ENCODE measurements at regions not wholly inside any gene's neighbourhood (a gene's known extent, or its start where the extent isn't known, plus 50 kb on each side); places are given as distances from the start of the nearest gene placed in this dataset.

DNA sequence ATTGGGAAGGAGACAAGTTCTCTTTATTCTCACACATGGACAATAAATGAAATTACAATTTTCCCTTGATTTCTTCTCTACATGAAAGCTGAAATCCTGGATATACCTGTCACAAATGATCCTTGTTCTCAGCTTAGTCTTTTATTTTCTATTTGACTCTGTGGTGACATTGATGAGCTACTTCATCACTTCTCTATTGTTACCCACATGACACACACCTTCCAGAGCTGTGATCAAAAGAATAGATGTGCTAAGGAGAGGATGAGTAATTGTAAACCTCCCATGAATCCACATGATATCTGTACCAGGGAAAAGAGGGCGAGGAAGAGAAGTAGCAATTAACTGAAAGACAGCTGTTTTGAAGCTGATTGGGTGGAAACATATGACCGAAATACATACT is 102.0 kb downstream of the CAVIN4 start:
- Mint-ChIP-seq H3K27ac (no peak overlapping the region), H3K4me3 (no peak overlapping the region), H3K9me3 (no peaks in the 10 kb centered on the region), H3K36me3 (ENCODE audit: low read depth) (no peaks in the 10 kb centered on the region), H3K27me3 (no peaks in the 10 kb centered on the region), H3K4me1 (no peaks in the 10 kb centered on the region)
- no peak for ATAC-seq (replicated peaks)

DNA sequence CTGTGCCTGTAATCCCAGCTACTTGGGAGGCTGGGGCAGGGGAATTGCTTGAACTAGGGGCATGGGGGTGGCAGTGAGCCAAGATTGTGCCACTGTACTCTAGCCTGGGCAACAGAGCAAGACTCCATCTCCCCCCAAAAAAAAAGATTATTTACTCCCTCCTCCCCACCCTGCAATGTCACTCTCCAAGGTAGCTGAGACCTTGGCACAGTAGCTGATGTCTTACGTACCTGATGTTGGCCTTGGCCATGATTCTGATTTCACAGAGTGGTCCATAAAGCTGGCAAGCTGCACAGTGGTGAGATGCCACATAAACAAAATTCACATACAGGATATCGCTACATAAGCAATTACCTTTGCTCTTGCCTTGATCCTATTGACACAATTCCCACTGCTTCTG is 108.5 kb downstream of the CAVIN4 start:
- Mint-ChIP-seq H3K27me3 (peaks cover 16% of the 10 kb centered on the region), H3K4me1 (peaks cover 6% of the 10 kb centered on the region), H3K9me3 (no peaks in the 10 kb centered on the region), H3K27ac (no peak overlapping the region), H3K36me3 (ENCODE audit: low read depth) (no peaks in the 10 kb centered on the region), H3K4me3 (no peak overlapping the region)
- ATAC-seq (replicated peaks) = no peak

DNA sequence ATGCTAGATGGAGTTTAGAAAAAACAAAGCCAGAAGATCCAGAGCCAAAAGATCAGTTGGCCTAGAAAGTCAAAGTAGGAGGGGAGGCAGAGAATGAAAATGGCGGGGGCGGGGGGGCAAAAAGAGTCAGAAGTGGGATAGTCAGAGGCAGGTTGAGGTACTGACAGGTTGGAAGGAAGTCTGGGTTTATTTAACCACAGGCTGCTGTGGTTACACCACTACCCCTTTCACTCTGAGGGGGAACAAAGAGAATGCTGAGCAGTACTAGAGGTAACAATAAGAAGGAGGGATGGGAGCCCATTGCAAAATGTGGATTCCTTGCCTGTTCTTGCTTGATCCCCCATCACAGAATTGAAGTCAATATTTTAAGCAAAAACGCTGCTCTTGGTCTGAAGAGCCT is 111.8 kb downstream of the CAVIN4 start:
- H3K4me3 Mint-ChIP-seq = no peak overlapping the region
- H3K9me3 Mint-ChIP-seq = no peaks in the 10 kb centered on the region
- H3K4me1 Mint-ChIP-seq = peaks cover 6% of the 10 kb centered on the region
- H3K27me3 Mint-ChIP-seq = peaks cover 16% of the 10 kb centered on the region
- no peak overlapping the region for H3K27ac Mint-ChIP-seq
- H3K36me3 Mint-ChIP-seq (ENCODE audit: low read depth) = no peaks in the 10 kb centered on the region
- no peak for ATAC-seq (replicated peaks)

DNA sequence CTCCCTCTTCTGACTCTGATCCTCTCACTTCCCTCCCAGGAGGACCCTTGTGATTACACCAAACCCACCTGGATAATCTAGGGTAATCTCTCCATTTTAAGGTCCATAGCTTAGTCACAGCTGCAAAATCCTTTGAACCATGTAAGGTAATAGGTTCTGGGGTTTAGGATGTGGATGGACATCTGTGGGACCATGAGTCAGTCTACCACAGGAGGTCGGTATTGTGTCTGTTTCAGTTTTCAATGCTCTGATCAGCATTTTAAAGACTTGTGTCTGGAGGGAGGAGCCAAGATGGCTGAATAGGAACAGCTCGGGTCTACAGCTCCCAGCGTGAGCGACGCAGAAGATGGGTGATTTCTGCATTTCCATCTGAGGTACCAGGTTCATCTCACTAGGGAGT is 112.6 kb downstream of the CAVIN4 start:
- peaks cover 6% of the 10 kb centered on the region for H3K4me1 Mint-ChIP-seq
- H3K27me3 Mint-ChIP-seq = peaks cover 16% of the 10 kb centered on the region
- no peaks in the 10 kb centered on the region for H3K36me3 Mint-ChIP-seq (ENCODE audit: low read depth)
- no peak overlapping the region for H3K27ac Mint-ChIP-seq
- no peak overlapping the region for H3K4me3 Mint-ChIP-seq
- no peak for ATAC-seq (replicated peaks)
- H3K9me3 Mint-ChIP-seq = no peaks in the 10 kb centered on the region

DNA sequence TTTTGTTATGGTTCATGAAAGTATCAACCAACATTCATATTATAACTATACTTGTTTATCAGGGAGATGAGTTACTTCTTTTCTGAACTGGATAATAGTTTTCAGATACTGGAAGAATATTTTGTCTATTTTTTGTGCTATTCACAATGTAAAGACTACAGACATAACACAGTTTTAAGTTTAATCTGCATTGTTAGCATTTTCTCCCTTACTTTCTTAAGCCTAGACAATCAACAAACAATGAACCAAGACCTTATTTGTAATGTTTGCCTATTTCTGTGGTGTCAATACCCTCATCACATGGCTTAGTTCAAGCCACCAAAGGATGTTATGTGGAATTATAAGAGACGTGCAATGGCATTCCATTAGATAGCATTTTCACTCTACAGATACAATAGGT is 119.5 kb downstream of the CAVIN4 start:
- H3K4me3 Mint-ChIP-seq = no peak overlapping the region
- no peaks in the 10 kb centered on the region for H3K4me1 Mint-ChIP-seq
- no peak for ATAC-seq (replicated peaks)
- H3K36me3 Mint-ChIP-seq (ENCODE audit: low read depth) = no peaks in the 10 kb centered on the region
- no peak overlapping the region for H3K27ac Mint-ChIP-seq
- H3K27me3 Mint-ChIP-seq = no peaks in the 10 kb centered on the region
- H3K9me3 Mint-ChIP-seq = no peaks in the 10 kb centered on the region

DNA sequence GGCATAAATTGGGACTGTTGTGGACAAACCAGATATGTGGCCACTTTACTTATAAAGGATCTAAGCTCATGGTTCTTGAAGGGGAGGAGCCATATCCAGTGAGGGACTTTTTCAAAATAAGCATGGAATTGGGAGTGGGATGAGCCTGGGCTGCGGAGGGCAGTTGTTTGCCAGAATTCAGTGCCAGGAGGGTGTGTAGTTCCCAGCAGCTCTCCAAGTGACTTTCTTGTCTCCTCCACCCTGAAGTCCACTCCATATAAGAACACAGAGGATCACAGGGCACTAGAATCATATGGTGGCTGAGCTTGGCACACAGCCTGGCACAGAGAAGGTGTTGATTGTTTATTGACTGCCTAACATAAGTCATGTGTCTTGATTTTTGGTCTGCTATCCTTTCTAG is 121.1 kb downstream of the CAVIN4 start:
- Mint-ChIP-seq H3K27ac (no peak overlapping the region), H3K4me3 (no peak overlapping the region), H3K36me3 (ENCODE audit: low read depth) (no peaks in the 10 kb centered on the region), H3K9me3 (no peaks in the 10 kb centered on the region), H3K27me3 (no peaks in the 10 kb centered on the region), H3K4me1 (no peaks in the 10 kb centered on the region)
- ATAC-seq (replicated peaks) = no peak

DNA sequence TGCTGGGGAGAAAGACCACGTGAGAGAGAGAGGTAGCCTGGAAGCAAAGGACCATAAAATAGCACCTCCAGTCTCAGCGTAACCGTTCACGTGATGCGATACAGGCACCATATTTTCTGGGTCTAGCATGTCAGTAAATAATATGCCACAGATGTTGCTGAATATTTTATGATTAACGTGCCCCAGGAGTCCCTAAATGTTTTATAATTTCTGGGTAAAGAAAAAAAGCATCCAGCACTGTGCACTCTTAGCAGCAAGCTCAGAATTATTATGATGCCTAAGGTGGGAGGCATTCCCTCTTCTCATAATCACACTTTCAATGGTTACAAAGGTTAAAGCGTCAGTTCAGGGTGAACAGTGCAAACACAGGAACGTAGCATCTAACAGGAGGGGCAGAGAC is 121.8 kb downstream of the CAVIN4 start:
- Mint-ChIP-seq H3K9me3 (no peaks in the 10 kb centered on the region), H3K4me3 (no peak overlapping the region), H3K27ac (no peak overlapping the region), H3K27me3 (no peaks in the 10 kb centered on the region), H3K4me1 (no peaks in the 10 kb centered on the region), H3K36me3 (ENCODE audit: low read depth) (no peaks in the 10 kb centered on the region)
- ATAC-seq (replicated peaks) = no peak

DNA sequence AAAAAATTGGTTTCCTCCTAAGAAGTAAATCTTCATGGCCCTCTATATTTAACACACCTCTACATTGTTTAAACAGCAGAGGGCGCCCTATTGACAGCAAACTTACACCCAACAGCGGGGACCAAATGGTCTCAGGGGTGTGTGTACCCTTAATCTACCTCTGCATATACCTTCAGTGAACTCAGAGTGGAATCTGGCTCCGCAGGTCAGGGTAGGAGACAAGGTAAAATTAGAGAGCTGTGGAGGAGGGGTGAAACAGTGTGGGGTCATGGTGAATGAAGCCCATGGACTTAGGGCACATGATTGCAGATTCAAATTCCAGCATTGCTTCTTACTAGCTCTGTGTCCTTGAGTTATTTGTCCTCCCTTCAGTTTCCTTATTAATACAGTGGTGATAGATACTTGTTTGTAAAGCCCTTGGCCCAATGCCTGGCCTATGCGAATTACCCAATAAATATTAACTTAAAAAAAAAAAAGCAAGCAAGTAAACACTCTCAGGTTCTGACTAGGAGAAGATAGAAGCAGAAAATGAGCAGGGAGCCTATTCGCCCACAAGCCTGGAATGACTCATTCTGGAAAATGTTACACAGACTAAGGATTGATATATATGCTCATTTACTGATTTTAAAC is 122.9 kb downstream of the CAVIN4 start:
- H3K36me3 Mint-ChIP-seq (ENCODE audit: low read depth) = no peaks in the 10 kb centered on the region
- no peaks in the 10 kb centered on the region for H3K4me1 Mint-ChIP-seq
- ATAC-seq (replicated peaks) = peak; percentile 26
- H3K9me3 Mint-ChIP-seq = no peaks in the 10 kb centered on the region
- no peak overlapping the region for H3K27ac Mint-ChIP-seq
- no peaks in the 10 kb centered on the region for H3K27me3 Mint-ChIP-seq
- no peak overlapping the region for H3K4me3 Mint-ChIP-seq

DNA sequence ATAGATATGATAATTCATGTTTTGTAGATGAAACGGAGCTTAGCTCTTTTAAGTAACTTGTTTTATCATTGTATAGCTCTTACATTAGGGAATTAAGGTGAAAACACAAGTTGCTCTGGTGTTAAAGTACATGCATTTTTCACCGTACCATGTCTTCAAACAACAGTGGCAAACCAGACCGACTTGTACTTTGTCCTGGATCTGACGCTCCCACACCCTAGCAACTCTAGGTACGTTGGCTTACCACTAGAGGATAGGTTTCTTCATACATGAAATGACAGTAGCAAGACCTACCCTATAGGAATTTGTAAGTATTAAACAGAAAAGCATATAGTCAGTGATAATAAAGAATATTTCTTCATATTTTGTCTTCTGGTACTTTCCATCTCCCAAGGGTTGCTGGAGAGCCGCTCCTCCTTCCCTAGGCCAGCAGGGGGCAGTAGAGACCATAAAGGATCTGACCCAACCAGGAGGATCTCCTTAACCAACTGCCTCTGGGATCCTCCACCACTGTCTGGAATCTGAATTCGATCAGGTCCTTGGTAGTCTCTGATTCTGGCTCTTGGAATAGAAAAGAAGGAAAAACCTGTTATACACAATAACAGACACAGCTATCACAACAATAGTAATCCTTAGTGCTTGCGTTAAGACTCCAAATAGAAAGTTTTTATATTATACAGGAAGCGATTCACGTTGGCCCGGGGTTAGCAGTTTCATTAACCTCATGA is 136.7 kb downstream of the CAVIN4 start:
- peaks cover 11% of the 10 kb centered on the region for H3K27me3 Mint-ChIP-seq
- ATAC-seq (replicated peaks) = no peak

DNA sequence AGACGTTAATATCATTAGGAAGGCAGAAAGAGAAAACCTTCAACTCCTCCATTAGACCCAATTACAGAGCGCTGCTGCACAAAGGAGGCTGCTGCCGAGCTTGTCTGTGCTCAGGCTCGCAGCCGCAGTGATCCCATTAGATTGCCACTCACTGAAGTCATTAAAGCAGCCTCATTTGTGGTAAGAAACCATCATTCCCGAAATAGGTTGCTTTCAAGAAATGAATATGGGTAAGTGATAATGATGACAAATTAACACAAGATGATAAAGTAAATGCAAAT is 137.2 kb downstream of the CAVIN4 start:
- H3K9me3 Mint-ChIP-seq = peaks cover 3% of the 10 kb centered on the region
- H3K27me3 Mint-ChIP-seq = peaks cover 11% of the 10 kb centered on the region
- H3K27ac Mint-ChIP-seq = no peak overlapping the region
- H3K4me3 Mint-ChIP-seq = no peak overlapping the region
- no peak for ATAC-seq (replicated peaks)
- H3K36me3 Mint-ChIP-seq (ENCODE audit: low read depth) = no peaks in the 10 kb centered on the region
- H3K4me1 Mint-ChIP-seq = no peaks in the 10 kb centered on the region

More for the DNA sequence above, 136.7 kb downstream of the CAVIN4 start:
- no peak overlapping the region for H3K27ac Mint-ChIP-seq
- H3K4me1 Mint-ChIP-seq = no peaks in the 10 kb centered on the region
- H3K9me3 Mint-ChIP-seq = peaks cover 3% of the 10 kb centered on the region
- H3K36me3 Mint-ChIP-seq (ENCODE audit: low read depth) = no peaks in the 10 kb centered on the region
- no peak overlapping the region for H3K4me3 Mint-ChIP-seq

DNA sequence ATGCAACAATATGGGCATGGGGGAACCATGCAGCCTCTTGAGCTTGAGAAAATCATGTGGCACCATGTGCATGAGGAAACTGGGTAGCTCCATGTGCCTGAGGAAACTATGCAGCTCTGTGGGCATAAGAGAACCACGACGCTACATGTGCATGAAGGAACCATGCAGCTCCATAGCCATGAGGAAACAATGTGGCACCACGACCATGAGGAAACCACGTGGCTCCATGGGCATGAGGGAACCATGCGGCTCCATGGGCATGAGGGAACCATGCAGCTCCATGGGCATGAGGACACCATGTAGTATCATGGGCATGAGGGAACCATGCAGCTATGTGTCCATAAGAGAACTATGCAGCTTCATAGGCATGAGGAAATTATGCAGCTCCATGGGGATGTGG is 140.8 kb downstream of the CAVIN4 start:
- H3K4me3 Mint-ChIP-seq = no peak overlapping the region
- H3K4me1 Mint-ChIP-seq = no peaks in the 10 kb centered on the region
- H3K27me3 Mint-ChIP-seq = peaks cover 4% of the 10 kb centered on the region
- no peaks in the 10 kb centered on the region for H3K36me3 Mint-ChIP-seq (ENCODE audit: low read depth)
- no peak overlapping the region for H3K27ac Mint-ChIP-seq
- H3K9me3 Mint-ChIP-seq = no peaks in the 10 kb centered on the region
- no peak for ATAC-seq (replicated peaks)

DNA sequence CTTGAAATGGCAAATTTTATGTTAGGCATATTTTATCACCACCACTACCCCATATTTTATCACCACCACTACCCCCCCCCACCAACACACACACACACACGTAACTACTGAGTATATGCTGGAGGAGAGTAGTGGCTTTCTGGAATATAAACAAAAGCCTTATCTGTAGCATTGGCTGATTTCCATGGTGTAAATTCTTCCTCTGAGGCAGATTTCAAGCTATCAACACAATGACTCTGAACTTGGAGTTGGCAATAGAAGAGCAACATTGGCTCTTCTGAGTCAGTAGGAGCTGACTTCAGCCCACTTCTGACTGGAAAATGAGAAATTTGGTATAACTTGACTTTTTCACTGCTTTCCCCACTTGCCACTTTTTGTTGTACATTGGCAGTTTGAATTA is 143.0 kb downstream of the CAVIN4 start:
- Mint-ChIP-seq H3K9me3 (no peaks in the 10 kb centered on the region), H3K4me1 (no peaks in the 10 kb centered on the region), H3K27me3 (no peaks in the 10 kb centered on the region), H3K4me3 (no peak overlapping the region), H3K36me3 (ENCODE audit: low read depth) (no peaks in the 10 kb centered on the region), H3K27ac (no peak overlapping the region)
- no peak for ATAC-seq (replicated peaks)

DNA sequence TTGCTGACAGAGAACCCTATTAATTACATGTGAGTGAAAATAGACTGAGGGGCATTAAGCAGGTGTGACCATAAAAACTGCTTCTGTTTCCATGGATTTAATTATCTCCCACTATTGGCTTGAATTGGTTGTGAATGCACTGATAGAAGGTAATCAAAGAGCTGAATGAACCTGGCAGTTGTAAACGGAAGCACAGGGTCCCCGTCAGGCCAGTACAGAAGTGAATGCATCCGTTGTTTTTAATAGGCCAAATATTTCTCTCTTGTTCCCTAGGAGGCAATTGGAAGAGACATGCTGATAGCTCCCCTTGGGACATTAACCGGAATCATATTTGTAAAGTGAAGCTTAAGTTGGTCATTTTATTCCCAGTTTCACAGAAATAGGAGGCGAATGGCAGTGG is 147.0 kb downstream of the CAVIN4 start:
- Mint-ChIP-seq H3K9me3 (no peaks in the 10 kb centered on the region), H3K36me3 (ENCODE audit: low read depth) (no peaks in the 10 kb centered on the region), H3K4me1 (no peaks in the 10 kb centered on the region), H3K27ac (no peak overlapping the region), H3K4me3 (no peak overlapping the region), H3K27me3 (no peaks in the 10 kb centered on the region)
- no peak for ATAC-seq (replicated peaks)

DNA sequence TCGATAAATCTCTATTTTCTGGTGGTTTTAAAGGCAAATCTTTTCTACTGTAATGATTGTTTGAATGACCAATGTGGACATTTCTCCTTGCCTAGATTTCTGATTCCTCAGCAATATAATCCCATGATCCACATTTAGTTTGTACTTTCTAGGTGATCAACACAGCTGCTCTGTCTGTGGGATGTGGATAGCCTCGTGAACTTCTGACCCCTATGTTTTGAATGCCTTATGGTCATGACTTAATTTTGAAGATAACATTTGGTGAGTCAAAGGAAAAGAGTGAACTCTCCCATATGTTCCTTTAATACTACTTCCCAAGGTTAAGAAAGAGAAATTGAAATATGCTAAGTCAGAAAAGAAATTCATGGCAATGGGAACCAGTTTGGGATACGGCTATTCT is 147.5 kb downstream of the CAVIN4 start:
- Mint-ChIP-seq H3K27me3 (no peaks in the 10 kb centered on the region), H3K4me1 (no peaks in the 10 kb centered on the region), H3K9me3 (no peaks in the 10 kb centered on the region), H3K27ac (no peak overlapping the region), H3K4me3 (no peak overlapping the region), H3K36me3 (ENCODE audit: low read depth) (no peaks in the 10 kb centered on the region)
- no peak for ATAC-seq (replicated peaks)

DNA sequence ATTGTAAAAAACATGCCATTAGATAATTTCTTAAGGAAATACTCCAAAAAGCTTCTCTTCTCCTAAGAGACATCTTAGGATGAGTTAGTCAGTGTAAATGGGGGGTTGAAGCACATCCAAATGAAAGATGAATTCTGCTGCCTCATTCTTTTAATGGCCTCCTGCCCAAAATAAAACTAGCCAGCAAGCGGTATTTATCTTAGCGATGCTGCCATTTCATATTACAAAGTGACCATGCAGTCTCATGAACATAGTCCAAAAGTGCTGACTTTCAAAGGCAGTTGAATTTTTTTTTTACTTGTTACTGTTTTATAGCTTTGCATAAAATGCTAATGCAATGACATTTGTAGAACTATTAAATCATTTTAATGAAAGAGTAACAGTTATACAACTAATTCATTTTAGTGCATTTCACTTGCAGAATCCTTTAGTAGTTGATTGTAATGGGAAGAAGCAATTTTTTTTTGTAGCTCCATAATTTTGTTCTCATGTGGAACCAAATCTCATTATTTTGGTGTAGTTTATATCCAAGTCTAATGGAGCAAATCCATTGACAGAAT is 151.5 kb downstream of the CAVIN4 start:
- H3K4me3 Mint-ChIP-seq = no peak overlapping the region
- no peaks in the 10 kb centered on the region for H3K27me3 Mint-ChIP-seq
- H3K27ac Mint-ChIP-seq = no peak overlapping the region

More for the DNA sequence above, 151.5 kb downstream of the CAVIN4 start:
- ATAC-seq (replicated peaks) = no peak
- H3K4me1 Mint-ChIP-seq = no peaks in the 10 kb centered on the region
- H3K36me3 Mint-ChIP-seq (ENCODE audit: low read depth) = no peaks in the 10 kb centered on the region
- peaks cover 5% of the 10 kb centered on the region for H3K9me3 Mint-ChIP-seq

Measured in activated T-helper 17 cell treated with anti-CD3 and anti-CD28 coated beads, Interleukin-2, amount 50 U/mL, for 72 hours (primary cell).